H1 (cell line): ENCODE measurements at regions not wholly inside any gene's neighbourhood (a gene's known extent, or its start where the extent isn't known, plus 50 kb on each side); places are given as distances from the start of the nearest gene placed in this dataset.

Experiments
- BCL11A ChIP-seq, 2 experiments: IDR thresholded peaks; one replicate each; pipeline ENCODE4 v1.6.1; 2011; ENCODE audit warnings: low read depth in 2 of 2, low read length in 2 of 2, mild to moderate bottlenecking in 2 of 2
- GABPA ChIP-seq: IDR thresholded peaks from 2 replicates; pipeline ENCODE4 v1.6.1; 2011; ENCODE audit warnings: mild to moderate bottlenecking, low read length, moderate library complexity, borderline replicate concordance; ENCODE audit not compliant: insufficient read depth
- MAFK ChIP-seq: IDR thresholded peaks from 2 replicates; pipeline ENCODE4 v1.6.1; 2012; ENCODE audit warnings: low read depth, mild to moderate bottlenecking, improper control_type of control experiment, low read length
- POLR2AphosphoS5 ChIP-seq: IDR thresholded peaks from 2 replicates; pipeline ENCODE4 v1.6.1; 2011; ENCODE audit warnings: low read depth, low read length
- RBBP5 ChIP-seq: IDR thresholded peaks from 2 replicates; pipeline ENCODE4 v1.7.1; 2012; ENCODE audit warnings: low read depth, mild to moderate bottlenecking, inconsistent platforms, low read length, moderate library complexity, borderline replicate concordance
- RXRA ChIP-seq: IDR thresholded peaks from 2 replicates; pipeline ENCODE4 v1.6.1; 2011; ENCODE audit warnings: low read depth, mild to moderate bottlenecking, low read length, moderate library complexity; ENCODE audit not compliant: insufficient read depth
- SAP30 ChIP-seq: fragments of 300-600 bp; sonication (generic); IDR thresholded peaks from 2 replicates; pipeline ENCODE4 v1.7.1; 2012; ENCODE audit warnings: low read length, moderate library complexity, mild to moderate bottlenecking, inconsistent platforms; ENCODE audit not compliant: insufficient read depth, insufficient replicate concordance
- TCF12 ChIP-seq: IDR thresholded peaks from 2 replicates; pipeline ENCODE4 v1.6.1; 2011; ENCODE audit warnings: low read depth, mild to moderate bottlenecking, low read length
- TF ChIP-seq, protein P1 (sequence below): IDR thresholded peaks from 2 replicates; pipeline ENCODE4 v1.6.1; 2012; ENCODE audit warnings: low read length, inconsistent platforms

DNA sequence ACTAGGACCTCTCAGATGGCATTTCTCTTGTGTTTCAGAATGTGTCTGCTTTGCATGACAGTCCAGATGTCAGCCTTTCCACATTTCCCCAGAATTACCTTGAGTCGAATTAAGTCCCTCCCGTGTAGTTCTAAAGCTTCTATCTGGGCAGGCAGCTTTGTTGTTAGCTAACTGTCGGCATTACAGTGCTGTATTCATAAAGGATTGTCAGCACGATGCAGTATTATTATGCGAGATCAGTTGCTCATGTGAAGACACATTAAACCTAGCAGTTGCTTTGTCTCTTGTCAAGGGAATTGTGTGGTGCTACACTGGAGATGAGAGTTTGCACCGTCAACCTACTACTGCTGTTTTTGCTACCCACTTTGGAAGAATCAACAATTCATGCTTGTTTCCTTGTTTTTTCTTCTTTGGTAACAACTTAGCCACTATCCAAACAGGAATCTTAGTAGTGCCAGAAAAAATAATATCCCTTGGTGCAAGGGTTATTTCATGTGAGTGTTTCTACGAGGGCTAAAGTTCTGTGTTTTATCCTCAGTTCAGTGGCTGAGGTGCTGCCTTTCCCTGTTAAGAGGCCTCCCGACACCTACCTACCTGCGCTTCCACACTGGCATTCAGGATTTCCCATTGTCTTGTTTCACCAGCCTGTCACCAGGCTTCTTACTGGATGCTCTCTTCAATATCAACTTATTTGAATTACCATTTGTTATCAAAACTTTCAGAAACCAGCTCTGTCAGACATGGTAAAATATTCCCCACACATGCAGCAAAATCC lies 297.9 kb upstream of the G2E3 start (continued):
- TF ChIP-seq, protein P1, sequence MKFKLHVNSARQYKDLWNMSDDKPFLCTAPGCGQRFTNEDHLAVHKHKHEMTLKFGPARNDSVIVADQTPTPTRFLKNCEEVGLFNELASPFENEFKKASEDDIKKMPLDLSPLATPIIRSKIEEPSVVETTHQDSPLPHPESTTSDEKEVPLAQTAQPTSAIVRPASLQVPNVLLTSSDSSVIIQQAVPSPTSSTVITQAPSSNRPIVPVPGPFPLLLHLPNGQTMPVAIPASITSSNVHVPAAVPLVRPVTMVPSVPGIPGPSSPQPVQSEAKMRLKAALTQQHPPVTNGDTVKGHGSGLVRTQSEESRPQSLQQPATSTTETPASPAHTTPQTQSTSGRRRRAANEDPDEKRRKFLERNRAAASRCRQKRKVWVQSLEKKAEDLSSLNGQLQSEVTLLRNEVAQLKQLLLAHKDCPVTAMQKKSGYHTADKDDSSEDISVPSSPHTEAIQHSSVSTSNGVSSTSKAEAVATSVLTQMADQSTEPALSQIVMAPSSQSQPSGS, result no peak
- TF ChIP-seq POLR2AphosphoS5 (no peak), RXRA (no peak), GABPA (no peak), SAP30 (no peak), MAFK (no peak), BCL11A (IDR thresholded peaks at IDR 0.05; ENCODE audit: low read depth in 2 of 2, low read length in 2 of 2) (no peak), RBBP5 (no peak), TCF12 (no peak)
